GM23338 (cell line): ENCODE measurements at regions not wholly inside any gene's neighbourhood (a gene's known extent, or its start where the extent isn't known, plus 50 kb on each side); places are given as distances from the start of the nearest gene placed in this dataset.

Experiments
- CTCF ChIP-seq, 2 experiments: fragments of 200-600 bp in 1 of 2; sonication (generic) in 1 of 2; conservative IDR thresholded peaks; 2 replicates each; pipeline versions ENCODE4 v1.5.1 to v1.6.1; 2016 to 2017; ENCODE audit warnings: antibody characterized with exemption in 2 of 2, low read depth in 2 of 2, mild to moderate bottlenecking in 2 of 2, moderate library complexity in 1 of 2
- EZH2 ChIP-seq: fragments of 200-600 bp; sonication (generic); IDR thresholded peaks from one replicate; pipeline ENCODE4 v1.8.0; 2017; ENCODE audit warnings: antibody characterized with exemption, mild to moderate bottlenecking, low read depth; ENCODE audit not compliant: unreplicated experiment
- EZH2phosphoT487 ChIP-seq: fragments of 200-600 bp; sonication (generic); IDR thresholded peaks from one replicate; pipeline ENCODE4 v1.8.1; 2018; ENCODE audit warnings: antibody characterized with exemption; ENCODE audit not compliant: unreplicated experiment
- POLR2AphosphoS5 ChIP-seq: IDR thresholded peaks from 2 replicates; pipeline ENCODE4 v1.6.1; 2016; ENCODE audit warnings: antibody characterized with exemption, low read depth

GRCh38 chr18:28468901-28469300, 292.0 kb upstream of the CDH2 start:
- TF ChIP-seq CTCF (conservative IDR thresholded peaks at IDR 0.05; ENCODE audit: low read depth in 2 of 2) (no peak), EZH2 (no peak), POLR2AphosphoS5 (no peak), EZH2phosphoT487 (no peak)
